ENCODE measurements at regions not wholly inside any gene's neighbourhood (a gene's known extent, or its start where the extent isn't known, plus 50 kb on each side); places are given as distances from the start of the nearest gene placed in this dataset.

DNA sequence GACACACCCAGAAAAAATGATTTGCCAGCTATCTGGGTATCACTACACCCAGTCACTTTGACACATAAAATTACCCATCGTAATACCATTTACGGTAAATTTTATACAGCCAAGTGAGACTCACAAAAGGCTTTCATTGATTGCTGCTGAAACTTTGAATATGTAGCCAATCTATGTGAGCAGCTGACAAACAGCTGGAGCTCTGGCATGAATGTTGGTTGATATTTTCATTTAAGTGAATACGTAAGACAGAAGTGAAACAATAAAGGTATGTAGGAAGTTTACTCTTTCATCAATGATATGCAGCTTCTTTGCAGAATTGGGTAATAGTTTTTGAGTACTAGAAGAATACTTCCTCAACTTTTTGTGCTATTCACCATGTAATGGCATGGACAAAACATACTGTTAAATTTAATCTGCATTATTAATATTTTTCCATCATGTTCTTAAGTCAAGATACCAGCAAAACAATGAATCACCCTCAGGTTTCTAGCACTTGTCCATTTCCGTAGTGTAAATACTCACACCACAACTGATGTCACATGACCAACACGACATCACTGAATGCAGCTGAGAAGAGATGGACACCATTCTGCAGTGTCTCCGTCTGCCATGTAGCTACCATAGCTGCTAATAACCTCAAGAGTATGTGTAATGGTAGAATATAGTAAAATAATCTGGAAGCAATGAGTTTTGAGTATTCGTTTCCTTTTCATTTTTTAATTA, 205.9 kb upstream of the HES1 start:
- no peak for DNase-seq (ENCODE audit: low read depth)

DNA sequence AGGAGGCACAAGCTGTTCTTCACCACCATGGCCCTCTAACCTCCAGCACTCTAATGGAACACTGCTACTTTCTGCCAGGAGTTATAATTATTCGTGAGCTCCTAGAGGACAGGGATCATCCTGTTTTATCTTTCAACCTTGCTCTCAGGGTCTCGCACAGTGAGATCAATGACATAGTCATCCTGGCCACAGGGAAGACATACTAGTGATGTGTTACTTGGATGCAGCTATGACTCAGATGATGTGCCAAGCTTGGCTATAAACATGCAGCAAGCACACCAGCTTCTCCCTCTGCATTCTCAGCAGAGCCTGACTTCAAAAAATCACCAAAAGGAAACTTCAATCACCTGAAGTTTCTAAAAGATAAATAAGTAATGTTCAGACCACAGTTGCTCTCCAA, 203.8 kb upstream of the HES1 start:
- no peak for DNase-seq (ENCODE audit: low read depth)

DNA sequence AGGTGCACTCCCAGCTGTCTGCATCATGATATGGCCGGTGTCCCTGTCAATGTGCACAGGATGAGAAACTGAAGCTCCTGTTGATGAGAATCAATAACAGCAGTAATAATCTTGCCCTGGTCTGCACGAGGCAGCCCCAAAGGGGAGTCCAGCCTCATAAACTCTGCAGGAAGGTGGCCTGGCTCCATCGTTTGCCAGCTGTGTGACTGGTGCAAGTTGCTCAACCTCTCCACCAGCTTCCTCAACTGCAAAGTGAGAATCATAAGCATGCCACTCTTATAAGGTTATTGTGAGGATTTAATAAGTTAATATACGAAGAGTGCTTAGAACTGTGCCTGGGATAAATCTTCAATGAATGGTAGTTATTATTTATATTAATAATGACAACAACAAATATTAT, 203.4 kb upstream of the HES1 start:
- DNase-seq (ENCODE audit: low read depth) = no peak

DNA sequence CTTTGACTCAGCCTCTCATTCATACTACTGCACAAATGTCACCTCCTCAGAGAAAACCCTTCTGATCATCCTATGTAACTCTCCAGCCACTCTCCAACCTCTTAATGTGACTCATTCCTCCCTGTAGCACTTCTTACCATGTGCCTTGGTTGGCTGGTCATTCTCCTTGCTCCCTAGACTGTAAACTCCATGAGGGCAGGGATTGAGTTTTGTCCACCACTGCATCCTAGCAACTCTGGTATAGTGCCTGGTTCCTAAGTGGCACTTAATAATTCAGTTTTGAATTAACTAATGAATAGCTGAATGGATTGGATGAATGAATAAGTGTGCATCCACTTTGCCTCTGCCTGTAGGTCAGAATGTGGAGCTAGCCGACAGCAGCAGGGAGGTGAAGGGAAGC, 202.5 kb upstream of the HES1 start:
- DNase-seq (ENCODE audit: low read depth) = no peak

DNA sequence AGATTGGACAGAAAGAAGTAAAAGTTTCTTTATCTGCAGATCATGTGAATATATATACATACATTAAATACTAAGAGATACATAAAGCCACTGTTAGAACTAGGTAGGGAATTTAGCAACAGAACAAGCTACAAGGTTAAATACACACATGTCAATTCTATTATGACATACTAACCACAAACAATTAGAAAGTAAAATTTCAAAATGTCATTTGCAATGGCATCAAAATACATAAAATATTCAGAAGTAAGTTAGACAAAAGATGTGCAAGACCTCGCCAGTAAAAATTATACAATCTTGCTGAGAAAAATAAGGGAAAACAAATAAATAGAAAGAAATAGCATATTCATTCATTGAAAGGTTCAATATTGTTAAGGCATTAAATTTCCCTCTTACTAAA, 200.0 kb upstream of the HES1 start:
- DNase-seq (ENCODE audit: low read depth) = no peak

DNA sequence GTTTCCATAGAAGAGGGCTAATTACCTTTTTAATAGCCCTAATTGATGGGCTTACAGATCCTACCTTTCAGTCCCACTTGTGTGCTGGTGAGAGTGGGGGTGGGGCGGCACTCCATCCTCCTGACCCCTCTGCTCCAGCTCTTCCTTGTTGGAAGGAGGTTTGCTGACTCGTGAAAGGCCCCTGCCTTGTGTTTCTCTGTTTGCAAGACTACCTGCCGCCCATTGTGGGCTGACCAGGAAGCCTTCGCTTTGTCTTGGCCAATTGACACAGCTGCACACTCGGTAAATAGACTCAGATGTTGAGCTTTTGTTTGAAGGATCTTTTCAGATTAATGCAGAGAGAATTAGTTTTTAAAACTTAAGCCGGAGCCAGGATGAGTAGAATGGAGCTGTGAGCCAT, 197.3 kb upstream of the HES1 start:
- DNase-seq (ENCODE audit: low read depth) = no peak

DNA sequence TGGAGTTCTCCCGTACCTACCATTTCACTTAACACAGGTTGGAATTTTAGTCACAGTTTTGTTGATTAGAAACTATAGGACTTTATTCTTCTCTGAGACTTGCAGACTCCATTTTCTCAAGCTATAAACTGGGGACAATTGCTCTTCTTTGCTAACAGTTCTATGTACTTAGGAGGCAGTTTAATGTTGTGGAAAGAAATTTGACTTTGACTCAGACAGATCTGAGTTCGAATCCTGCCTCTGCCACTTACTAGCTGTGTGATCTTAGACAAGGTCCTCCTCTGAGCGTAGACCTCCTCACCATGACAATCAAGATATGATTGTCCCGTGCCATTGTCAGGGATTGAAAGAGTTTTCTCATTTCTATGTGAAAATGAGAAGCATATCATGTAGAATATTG, 196.4 kb upstream of the HES1 start:
- no peak for DNase-seq (ENCODE audit: low read depth)

DNA sequence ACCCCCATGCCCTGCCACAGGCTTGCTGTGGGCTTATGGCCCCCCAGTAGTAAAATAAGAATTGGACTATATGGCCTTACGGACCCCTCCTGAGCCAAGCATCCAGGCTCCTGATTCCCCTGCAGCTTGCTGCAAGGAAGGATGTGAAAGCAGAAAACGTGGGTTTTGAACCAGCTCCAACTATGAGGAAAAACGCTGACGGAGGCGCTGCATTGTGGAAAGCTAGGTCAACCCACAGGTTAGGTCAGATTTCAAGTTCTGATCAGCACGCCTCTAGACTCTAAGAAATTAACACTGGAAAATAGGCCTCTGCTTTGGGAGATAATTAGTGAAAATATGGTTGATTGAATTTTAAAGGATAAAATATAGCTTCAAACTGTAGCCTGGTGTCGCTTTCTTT, 195.4 kb upstream of the HES1 start:
- no peak for DNase-seq (ENCODE audit: low read depth)

DNA sequence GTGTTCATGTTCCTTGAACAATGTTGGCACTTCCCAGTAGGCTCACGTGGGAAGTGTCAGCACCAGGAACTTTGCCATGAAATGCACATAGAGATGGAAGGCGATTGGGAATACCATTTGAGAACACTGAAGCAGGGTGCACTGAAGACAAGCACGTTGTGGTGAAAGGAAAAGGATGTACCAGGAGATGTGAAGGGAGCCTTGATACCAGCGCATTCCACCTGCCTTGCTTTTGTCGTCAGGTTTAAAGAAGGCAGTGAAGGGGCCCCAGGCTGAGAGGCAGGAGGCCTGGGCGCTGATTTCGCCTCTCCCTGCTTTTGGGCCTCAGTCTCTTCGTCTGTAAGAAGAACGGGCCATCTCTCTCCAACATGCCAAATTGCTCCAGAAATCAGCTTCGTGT, 194.5 kb upstream of the HES1 start:
- DNase-seq (ENCODE audit: low read depth) = no peak

DNA sequence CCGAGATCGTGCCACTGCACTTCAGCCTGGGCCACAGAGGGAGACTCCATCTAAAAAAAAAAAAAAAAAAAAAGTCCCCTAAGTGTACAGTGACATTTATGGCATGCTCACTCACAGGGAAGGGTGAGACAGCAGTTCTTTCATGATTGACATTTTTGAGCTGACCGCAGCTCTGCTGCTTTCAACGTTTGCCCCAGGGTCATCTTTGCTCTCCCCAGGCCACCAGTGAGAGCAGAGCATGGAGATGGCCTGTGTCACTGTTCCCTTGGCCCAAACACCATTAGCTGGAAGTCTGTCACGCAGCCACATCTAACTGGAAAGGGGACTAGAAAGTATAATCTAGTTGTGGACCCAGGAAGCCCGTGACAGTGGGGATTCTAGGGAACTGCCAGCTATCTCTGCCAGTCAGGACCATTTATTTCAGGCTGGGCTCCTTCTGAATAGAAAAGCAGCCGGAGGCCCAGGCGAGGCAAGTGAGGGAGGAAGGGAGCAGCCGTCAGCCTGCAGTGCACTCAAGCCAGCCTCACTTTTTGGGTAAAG, 193.4 kb upstream of the HES1 start:
- DNase-seq (ENCODE audit: low read depth) = no peak

DNA sequence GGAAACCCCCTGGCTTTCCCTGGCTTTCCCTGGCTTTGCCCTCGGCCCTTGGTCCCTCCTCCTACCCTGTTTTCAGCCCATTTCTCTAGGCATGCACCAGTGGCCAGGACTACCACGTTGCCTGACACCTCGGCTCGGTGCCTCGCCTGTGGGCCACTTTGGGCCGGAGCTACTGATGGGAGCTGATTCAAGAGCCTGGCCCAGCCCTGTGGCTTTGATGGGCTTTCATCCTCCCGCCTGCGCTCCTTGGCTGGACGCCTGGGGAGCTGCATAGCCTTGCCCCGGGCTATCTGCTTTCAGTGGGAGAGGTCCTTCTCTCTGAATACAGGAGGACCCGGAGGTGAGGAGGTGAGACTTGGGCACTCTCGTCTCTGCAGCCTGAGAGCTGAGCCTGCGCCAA, 192.7 kb upstream of the HES1 start:
- no peak for DNase-seq (ENCODE audit: low read depth)

DNA sequence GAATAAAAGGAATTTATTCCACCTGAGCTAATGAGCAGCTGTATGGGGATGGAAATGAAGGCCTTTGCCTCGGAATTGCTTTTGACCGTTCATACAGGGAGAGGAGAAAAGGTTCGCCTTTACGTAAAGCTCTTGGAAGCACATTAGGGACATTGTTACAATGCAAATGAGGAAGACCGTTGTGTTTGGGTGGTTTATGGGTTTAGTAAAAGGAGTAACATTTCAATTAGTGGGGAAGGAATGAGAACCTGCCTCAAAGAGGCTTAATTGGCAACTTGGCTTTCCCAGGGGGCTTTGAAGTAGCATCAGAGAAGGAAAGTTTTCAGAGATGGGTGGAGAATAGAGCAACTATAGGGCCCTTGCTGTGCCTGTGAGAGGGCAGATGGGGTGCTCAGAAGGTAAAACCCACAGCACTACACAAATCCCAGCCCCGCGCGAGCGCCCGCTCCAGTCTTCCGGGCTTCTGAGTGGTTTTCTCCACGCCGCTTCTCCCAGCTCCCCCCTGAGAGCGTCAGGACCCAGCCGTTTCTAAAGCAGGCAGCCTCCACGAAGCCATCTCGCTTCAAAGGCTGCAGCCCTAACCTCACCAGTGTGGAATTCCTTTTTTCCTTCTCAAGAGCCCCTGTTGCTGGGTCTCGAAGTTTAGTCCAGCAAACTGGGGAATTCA, 192.0 kb upstream of the HES1 start:
- DNase-seq (ENCODE audit: low read depth) = no peak

DNA sequence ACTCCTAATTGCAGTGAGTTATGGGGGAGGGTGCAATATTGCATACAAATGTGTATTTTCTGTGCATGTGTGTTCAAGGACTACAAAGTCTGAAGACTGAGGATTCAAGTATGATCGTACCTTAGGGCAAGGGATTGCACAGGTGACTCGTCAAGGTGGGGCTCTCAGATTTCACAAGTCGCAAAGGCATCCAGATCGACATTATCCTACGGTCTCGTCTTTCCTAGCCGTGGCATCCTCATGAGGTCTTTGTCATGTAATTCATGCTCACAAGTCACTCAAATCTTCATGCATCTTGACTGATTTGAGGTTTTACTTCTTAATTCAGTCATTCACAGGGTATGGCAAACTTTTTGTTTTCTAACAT, 191.4 kb upstream of the HES1 start:
- no peak for DNase-seq (ENCODE audit: low read depth)

DNA sequence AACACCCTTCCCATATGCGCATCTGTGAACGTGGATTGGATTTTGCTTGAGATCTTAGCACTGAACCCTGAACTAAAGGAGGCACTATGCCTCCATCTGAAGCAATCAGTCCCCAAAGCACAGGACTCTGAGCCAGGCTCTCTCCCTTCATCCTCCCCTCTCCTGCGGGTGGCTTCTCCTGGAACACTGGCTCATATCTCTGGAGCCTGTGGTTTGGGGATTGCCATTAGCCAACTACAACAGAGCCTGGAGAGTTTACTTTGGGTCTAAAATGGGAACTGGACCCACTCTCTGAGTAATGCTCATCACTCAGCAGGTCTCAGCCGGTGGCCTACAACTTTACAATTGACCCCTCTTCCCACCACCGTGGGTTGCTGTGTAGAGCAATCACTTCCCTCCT, 190.8 kb upstream of the HES1 start:
- DNase-seq (ENCODE audit: low read depth) = no peak

DNA sequence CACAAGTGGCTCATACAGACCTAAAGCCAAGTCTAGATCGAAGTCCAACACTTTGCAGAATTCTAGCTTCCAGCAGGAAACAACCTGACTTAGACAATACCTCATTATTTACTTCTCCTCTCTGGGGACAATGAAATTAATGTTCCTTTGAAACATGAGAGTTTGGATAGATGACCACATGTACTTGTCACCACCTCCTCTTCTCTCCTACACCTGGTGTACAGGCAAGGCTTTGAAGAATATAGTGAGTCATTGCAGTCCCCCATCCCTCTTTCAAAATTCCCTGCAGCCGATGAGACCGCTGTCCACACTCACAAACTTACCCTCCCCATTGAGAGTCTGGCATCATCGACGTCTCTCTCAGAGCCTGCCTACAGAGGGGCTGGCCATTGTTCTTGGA, 189.0 kb upstream of the HES1 start:
- DNase-seq (ENCODE audit: low read depth) = no peak

DNA sequence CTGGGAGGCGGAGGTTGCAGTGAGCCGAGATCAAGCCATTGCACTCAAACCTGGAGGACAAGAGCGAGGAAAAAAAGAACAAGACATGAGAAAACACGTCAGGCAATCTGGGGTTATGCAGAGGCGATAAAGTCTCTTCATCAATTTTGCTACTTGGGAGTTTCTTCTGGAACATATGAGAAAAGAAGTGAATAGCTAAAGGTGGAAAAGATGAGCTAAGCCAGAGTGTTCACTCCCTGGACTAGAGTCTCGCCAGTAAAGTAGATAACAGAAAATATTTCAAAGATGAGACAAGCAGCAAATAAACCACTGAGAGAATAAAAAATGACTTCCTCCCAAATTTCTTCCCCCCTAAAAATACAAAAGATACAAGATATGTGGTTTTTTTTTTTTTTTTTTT, 188.4 kb upstream of the HES1 start:
- no peak for DNase-seq (ENCODE audit: low read depth)

DNA sequence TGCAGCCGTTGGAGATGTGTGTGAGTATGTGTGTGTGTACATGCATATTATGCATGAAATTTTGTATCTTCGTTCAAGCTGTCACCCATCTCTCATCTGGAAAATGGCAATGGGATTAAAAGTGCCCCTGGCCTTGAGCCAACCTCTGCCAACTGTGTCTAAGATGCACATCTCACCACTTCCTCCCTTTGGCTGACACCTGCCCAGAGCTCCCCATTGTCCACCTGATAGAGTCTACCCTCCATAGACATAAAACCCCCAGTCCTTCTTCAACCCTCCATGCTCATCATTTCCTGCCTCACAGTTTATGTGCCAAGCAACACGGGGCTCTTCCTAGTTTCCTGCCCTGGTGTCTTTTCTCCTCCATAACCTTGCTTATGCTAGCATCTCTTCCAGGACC, 187.5 kb upstream of the HES1 start:
- no peak for DNase-seq (ENCODE audit: low read depth)

DNA sequence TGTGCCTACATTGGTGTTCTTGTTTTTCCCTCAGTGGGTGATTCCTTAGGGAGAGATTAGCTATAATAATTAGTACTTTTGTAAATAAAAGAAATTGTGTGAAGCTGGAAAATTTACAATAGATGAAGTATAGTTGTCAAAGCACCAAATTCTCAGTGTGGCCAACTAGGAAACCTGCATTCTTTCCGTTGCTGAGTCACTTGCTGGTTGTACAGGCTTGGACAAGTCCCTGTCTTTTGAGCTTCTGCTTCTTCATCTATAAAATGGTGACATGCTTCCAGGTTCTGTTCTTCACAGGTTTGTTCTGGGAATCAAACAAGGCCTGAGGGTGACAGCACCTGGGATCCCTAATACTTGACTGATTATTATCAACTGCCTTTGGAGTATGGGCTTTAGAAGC, 184.1 kb upstream of the HES1 start:
- no peak for DNase-seq (ENCODE audit: low read depth)

DNA sequence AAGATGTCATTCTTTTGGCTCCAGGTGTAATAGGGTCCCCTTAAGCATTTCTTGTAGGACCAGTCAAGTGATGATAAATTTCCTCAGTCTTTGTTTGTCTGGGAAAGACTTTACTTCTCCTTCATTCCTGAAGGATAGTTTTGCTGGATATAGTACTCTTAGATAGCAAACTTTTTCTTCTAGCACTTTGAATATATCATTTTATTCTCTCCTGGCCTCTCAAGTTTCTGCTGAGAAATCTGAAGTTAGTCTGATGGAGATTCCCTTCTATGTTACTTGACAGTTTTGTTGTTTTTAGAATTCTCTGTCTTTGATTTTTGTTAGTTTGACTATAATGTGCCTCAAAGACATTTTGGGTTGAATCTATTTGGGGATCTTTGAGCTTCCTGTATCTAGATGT, 181.2 kb upstream of the HES1 start:
- no peak for DNase-seq (ENCODE audit: low read depth)

DNA sequence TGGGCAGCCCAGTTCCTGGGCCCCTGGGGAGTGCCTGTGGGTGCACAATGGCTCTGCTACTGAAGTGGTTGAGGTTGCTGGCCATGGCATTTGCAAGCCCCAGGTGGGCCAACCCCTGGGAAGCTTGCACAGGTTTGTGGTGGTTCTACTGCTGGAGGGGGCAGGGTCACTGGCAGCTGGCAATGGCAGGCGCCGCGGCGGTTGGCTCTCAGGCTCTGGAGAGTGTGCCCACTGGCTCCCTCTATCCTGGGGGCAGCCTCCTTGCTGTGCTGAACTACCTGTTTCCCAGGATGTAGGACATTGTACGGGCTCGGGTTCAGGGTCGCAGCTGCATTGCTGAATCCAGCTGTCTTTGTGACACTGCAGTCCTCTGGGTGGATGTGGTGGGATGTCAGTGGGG, 180.2 kb upstream of the HES1 start:
- no peak for DNase-seq (ENCODE audit: low read depth)

DNA sequence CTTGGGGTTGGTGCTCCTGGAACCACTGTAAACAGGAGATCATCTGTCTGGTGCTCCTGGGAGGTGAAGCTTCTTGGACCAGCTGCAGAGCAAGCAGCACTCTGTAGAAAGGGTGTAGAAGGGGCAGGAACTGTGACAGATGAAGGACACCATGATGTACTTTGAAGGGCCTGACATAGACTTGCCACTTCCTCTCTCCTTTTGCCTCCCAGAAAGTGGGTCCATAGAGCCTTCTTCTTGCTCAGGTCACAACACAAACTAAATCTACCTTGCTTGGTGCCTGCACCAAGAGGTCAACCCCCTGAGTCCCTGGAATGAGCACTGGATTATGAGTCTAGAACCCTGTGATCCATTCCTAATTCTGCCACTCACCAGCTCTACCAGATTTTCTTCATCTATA, 176.1 kb upstream of the HES1 start:
- no peak for DNase-seq (ENCODE audit: low read depth)

DNA sequence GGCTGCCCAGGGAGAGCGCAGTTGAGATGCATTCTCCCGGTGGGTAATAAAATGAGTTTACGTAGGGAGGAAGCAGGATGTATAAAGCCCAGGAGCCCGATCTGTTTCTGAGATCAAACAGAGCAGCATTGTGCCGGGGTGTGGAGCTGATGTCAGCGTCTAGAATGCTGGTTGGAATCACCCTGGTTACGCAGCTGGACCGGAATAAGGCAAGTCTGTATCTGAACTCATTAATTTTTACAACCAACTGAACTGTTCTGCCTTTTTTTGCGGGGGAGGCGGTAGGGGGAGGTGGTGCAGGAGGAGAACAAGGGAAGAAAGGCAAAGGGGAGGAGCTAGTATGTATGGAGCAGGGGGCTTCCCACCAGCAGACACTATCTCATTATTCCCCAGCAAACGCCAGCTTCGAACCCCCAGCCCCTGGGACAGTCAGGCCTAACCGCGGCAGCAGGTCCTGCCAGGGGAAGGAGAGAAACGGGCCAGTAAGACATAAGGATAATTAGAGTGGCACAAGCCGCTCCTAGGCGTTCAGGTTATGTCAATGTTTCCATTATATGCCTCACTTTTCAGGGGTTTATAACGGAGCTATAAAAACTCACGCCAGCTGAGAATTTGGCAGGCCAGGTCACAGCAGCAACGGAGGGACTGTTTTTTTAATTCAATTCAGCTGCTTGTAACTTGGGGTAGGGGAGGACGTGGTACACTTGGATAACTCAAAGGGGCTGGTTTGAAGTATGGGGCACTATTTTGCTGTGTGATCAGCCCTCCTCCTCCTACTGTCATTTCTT, 175.3 kb upstream of the HES1 start:
- DNase-seq (ENCODE audit: low read depth) = no peak

DNA sequence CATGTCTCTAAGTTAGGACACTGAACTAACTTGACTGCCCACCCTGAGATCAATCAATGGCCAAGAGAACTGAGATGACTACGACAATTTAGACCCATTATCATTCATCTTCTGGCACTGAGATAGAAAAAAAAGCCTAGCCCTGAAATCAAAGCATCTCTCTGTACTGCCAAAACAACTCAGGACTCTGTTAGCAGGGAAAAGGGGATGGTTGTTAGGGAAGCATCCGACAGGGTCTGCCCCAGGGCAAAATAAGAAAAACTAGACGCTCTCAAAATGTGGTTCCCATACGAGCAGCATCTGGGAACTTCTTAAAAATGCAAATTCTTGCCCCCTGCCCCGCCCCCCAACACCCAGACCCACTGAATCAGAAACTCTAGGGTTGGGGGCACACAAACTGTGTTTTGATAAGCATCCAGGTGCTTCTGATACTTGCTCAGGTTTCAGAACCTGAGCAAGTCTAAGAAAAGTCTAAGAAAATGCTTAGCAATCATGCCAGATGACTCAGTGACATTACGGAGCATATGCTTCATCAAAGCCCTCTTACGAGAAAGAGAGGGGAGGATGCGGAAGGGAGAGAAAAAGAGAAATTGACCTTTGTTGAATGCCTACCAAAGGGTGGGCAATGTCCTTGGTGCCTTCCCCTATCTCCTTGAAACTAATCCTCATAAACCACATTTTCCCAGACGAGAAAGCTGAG, 172.8 kb upstream of the HES1 start:
- no peak for DNase-seq (ENCODE audit: low read depth)
